ENCODE measurements at regions not wholly inside any gene's neighbourhood (a gene's known extent, or its start where the extent isn't known, plus 50 kb on each side); places are given as distances from the start of the nearest gene placed in this dataset.

- H3K4me1 ChIP-seq (replicated peaks), result no peaks in the 10 kb centered on the region
- H3K27me3 ChIP-seq (replicated peaks; ENCODE audit: insufficient read depth), result no peaks in the 10 kb centered on the region
- H3K27ac ChIP-seq, result no peak overlapping the region
- no peaks in the 10 kb centered on the region for H3K36me3 ChIP-seq
- intact Hi-C loops (cut with DNase I), result no loop called here
- no peak for DNase-seq (ENCODE audit: low spot score)
- H3K4me3 ChIP-seq, result no peak overlapping the region
- TF ChIP-seq CTCF (IDR thresholded peaks at IDR 0.05) (no peak), POLR2A (IDR thresholded peaks at IDR 0.05) (no peak), POLR2AphosphoS5 (IDR thresholded peaks at IDR 0.05) (no peak)
- 82% methylated on average over 2 of the region's 2 CpGs for WGBS
- no peaks in the 10 kb centered on the region for H3K9me3 ChIP-seq
Observed at GRCh38 chr2:196238836-196239380, 67.5 kb upstream of the STK17B start.

- H3K4me1 ChIP-seq (replicated peaks), result no peaks in the 10 kb centered on the region
- TF ChIP-seq POLR2A (IDR thresholded peaks at IDR 0.05) (no peak), POLR2AphosphoS5 (IDR thresholded peaks at IDR 0.05) (peak; percentile 21), CTCF (IDR thresholded peaks at IDR 0.05) (no peak)
- H3K36me3 ChIP-seq, result no peaks in the 10 kb centered on the region
- intact Hi-C loops (cut with DNase I), result no loop called here
- 79% methylated on average over 10 of the region's 10 CpGs for WGBS
- H3K27ac ChIP-seq, result no peak overlapping the region
- H3K9me3 ChIP-seq, result no peaks in the 10 kb centered on the region
- no peak for DNase-seq (ENCODE audit: low spot score)
- no peaks in the 10 kb centered on the region for H3K27me3 ChIP-seq (replicated peaks; ENCODE audit: insufficient read depth)
- H3K4me3 ChIP-seq, result no peak overlapping the region
Observed at GRCh38 chr2:196239622-196240587, 68.5 kb upstream of the STK17B start.

GRCh38 chr2:196241175-196241574, 69.8 kb upstream of the STK17B start:
- Histone ChIP-seq H3K9me3 (no peaks in the 10 kb centered on the region), H3K36me3 (no peaks in the 10 kb centered on the region), H3K27me3 (replicated peaks; ENCODE audit: insufficient read depth) (no peaks in the 10 kb centered on the region), H3K4me1 (replicated peaks) (no peaks in the 10 kb centered on the region), H3K27ac (no peak overlapping the region), H3K4me3 (no peak overlapping the region)
- no peak for DNase-seq (ENCODE audit: low spot score)
- TF ChIP-seq POLR2AphosphoS5 (IDR thresholded peaks at IDR 0.05), result no peak
- TF ChIP-seq POLR2A (IDR thresholded peaks at IDR 0.05), result no peak
- TF ChIP-seq CTCF (IDR thresholded peaks at IDR 0.05), result no peak
- WGBS, result 93% methylated on average over 3 of the region's 3 CpGs
- intact Hi-C loops (cut with DNase I), result no loop called here

GRCh38 chr2:196242131-196242620, 70.8 kb upstream of the STK17B start:
- Histone ChIP-seq H3K4me3 (no peak overlapping the region), H3K9me3 (no peaks in the 10 kb centered on the region), H3K4me1 (replicated peaks) (peaks cover 2% of the 10 kb centered on the region), H3K36me3 (no peaks in the 10 kb centered on the region), H3K27me3 (replicated peaks; ENCODE audit: insufficient read depth) (no peaks in the 10 kb centered on the region), H3K27ac (no peak overlapping the region)
- WGBS, result 82% methylated on average over 7 of the region's 7 CpGs
- no peak for TF ChIP-seq CTCF (IDR thresholded peaks at IDR 0.05)
- TF ChIP-seq POLR2AphosphoS5 (IDR thresholded peaks at IDR 0.05), result no peak
- no peak for TF ChIP-seq POLR2A (IDR thresholded peaks at IDR 0.05)
- no peak for DNase-seq (ENCODE audit: low spot score)
- intact Hi-C loops (cut with DNase I), result no loop called here
